Fibroblast of the aortic adventitia (primary cell): ENCODE measurements at regions not wholly inside any gene's neighbourhood (a gene's known extent, or its start where the extent isn't known, plus 50 kb on each side); places are given as distances from the start of the nearest gene placed in this dataset.

Source experiments
- DNase-seq: peaks from one replicate; pipeline ENCODE4 v3.0.0-alpha.2; 2010; ENCODE audit warnings: low read depth
- H3K4me3 ChIP-seq: 2 replicates; pipeline ENCODE4 v1.5.1; 2011; ENCODE audit warnings: low read depth, mild to moderate bottlenecking, control low read depth, low read length, moderate library complexity
- CTCF ChIP-seq: IDR thresholded peaks from 2 replicates; pipeline ENCODE4 v1.5.1; 2011; ENCODE audit warnings: mild to moderate bottlenecking, low read length, control low read depth, inconsistent platforms; ENCODE audit not compliant: insufficient read depth

GRCh38 chr10:124226271-124227054 is 133.1 kb upstream of the CHST15 start:
- no peak for DNase-seq
- H3K4me3 ChIP-seq = no peak overlapping the region
- no peak for TF ChIP-seq CTCF

GRCh38 chr10:124225467-124226270 is 132.3 kb upstream of the CHST15 start:
- no peak for DNase-seq
- no peak for TF ChIP-seq CTCF
- no peak overlapping the region for H3K4me3 ChIP-seq

GRCh38 chr10:124225029-124225466 is 131.7 kb upstream of the CHST15 start:
- TF ChIP-seq CTCF = no peak
- no peak overlapping the region for H3K4me3 ChIP-seq
- no peak for DNase-seq

GRCh38 chr10:124224331-124225028 is 131.1 kb upstream of the CHST15 start:
- no peak overlapping the region for H3K4me3 ChIP-seq
- no peak for DNase-seq
- no peak for TF ChIP-seq CTCF

- no peak overlapping the region for H3K4me3 ChIP-seq
- DNase-seq = no peak
- TF ChIP-seq CTCF = no peak
Measured at GRCh38 chr10:124223711-124224085, 130.3 kb upstream of the CHST15 start.

GRCh38 chr10:124222988-124223710 is 129.8 kb upstream of the CHST15 start:
- no peak for DNase-seq
- H3K4me3 ChIP-seq = no peak overlapping the region
- TF ChIP-seq CTCF = no peak
